A172 (cell line): ENCODE measurements at regions not wholly inside any gene's neighbourhood (a gene's known extent, or its start where the extent isn't known, plus 50 kb on each side); places are given as distances from the start of the nearest gene placed in this dataset.
"Not testable (repeated sequence)": the region's sequence is repeated elsewhere in the genome, so short reads cannot be mapped to it uniquely, and the experiment has no call there.

Source experiments
- DNase-seq: peaks from one replicate; pipeline ENCODE4 v3.0.0-alpha.2; 2015; ENCODE audit warnings: low spot score

GRCh38 chr3:104126463-104126862, 1240.2 kb upstream of the ALCAM start:
- DNase-seq: no peak

DNA sequence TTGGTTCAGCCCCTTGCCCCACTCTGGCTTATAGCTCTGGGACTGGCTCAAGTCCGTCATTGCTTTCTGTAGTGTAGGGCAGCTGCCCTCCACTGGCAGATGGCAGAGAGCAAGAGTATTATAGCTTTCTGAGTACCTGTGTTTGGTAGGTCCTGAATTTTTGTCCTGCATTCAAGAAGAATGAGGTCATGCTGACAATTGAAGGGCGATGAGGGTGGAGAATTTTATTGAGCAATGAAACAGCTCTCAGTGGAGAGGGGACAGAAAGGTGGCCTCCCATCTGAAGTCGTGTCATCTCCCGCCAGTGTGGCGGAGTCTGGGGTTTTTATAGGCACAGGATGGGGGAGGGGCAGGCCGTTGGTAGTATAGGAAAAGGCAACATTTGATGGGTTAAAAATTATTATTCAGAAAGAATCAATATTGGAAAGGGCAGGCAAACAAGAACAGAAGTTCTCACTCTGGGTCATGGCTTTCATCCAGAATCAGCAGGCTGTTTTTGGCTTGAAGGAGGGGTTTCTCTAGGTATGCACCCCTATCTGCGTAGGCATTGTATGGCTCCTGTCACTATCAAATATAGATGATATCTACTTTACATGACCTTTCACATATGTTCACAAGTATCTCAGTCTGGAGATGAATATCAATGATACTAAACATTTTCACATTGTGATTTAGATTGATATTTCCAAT, 1239.7 kb upstream of the ALCAM start:
- no peak for DNase-seq

- DNase-seq: no peak
Observed at GRCh38 chr3:104127830-104128229, 1238.9 kb upstream of the ALCAM start.

DNA sequence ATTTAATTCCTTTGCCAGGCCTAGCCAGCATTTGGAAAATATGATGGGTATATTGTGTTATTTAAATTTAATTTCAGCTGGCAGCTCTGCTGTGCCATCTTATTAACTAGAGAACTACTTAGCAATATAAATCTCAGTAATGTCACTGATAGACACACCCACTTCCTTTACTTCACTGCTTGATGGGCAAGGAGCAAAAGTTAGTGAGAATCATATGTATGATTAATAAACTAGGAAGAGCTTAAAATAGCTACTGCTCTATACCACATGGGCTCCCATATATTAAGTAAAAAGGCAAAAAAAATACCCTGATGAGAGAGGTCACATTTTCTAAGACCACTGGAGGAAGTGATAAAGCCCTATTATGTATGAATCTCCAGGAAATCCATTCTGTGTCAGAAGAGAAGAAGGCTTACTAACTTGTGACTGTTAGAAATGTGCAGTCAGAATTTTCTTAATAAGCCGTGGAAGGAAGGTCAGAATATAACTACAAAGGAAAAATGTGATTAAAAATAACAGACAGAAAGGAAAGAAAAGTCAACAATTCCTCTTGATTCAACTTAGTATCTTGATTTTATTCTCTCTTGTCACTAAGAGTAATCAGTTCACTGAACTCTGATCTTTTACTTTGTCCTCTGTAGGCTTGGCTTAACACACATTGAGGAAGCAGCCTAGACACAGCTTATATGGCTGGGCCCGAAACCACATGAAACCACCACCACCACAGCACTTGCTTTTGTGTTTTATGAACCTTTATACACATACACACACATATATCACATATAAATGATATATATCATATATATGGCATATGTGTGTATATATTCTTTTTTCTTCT, 1233.9 kb upstream of the ALCAM start:
- peak; percentile 58 for DNase-seq

- peak; percentile 5 for DNase-seq
Observed at GRCh38 chr3:104133630-104134029, 1233.1 kb upstream of the ALCAM start.

GRCh38 chr3:104137116-104137515, 1229.6 kb upstream of the ALCAM start:
- DNase-seq: no peak

DNA sequence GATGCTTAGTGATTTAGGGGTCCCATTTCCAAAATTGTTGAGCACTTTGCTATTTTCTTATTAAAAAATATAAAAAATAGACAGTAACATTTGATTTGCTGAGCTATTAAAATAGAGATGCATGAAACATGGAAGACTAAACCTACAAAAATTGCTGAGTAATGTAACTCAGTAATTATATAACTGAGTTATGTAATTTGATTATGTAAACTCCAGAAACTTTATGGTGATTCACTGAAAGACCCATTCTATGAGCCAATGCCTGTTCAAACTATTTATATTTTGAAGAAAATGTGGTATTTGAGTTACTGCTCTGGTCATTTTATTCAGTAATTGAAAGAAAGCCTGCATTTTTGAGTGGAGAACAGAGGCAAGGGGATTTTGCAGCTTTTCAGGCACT, 1221.5 kb upstream of the ALCAM start:
- DNase-seq: no peak

- DNase-seq: no peak
Observed at GRCh38 chr3:104149154-104149553, 1217.6 kb upstream of the ALCAM start.

GRCh38 chr3:104150724-104151123, 1216.0 kb upstream of the ALCAM start:
- no peak for DNase-seq

DNA sequence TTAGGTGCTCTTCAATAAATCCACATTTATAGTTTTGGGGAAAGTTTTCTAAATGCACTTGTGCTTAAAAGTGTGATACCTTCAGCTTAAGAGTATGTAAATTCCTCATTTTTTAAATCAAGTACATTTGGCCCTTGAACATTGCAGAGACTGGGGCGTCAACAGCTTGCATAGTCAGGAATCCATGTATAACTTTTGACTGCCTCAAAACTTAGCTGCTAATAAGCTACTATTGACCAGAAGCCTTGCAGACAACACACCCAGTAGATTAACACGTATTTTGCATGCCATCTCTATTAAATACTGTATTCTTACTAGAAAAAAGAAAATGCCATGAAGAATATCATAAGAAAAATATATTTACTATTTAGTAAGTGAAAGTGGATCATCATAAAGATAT, 1211.8 kb upstream of the ALCAM start:
- no peak for DNase-seq

GRCh38 chr3:104165866-104166265, 1200.8 kb upstream of the ALCAM start:
- DNase-seq: no peak

- no peak for DNase-seq
Observed at GRCh38 chr3:104168386-104168785, 1198.3 kb upstream of the ALCAM start.

DNA sequence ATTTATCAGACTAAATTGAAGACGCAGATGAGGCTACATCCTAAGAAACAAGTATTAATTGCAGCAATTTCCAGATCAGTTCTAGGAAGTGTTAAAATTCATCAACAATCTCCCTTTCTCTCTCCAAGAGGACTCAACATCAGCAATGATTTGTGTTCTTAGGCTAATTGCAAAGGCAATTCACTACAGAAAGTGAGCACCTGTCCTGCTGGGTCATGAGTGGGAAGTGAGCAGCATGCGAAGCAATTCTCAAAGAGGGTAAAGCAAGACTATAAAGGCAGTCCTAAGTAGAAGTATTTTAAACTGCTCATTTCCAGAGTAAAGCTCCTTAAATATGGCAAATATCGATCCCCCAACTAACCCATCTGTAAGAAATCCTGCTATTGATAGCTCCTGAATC, 1191.0 kb upstream of the ALCAM start:
- no peak for DNase-seq

- DNase-seq: no peak
Observed at GRCh38 chr3:104176706-104177105, 1190.0 kb upstream of the ALCAM start.

DNA sequence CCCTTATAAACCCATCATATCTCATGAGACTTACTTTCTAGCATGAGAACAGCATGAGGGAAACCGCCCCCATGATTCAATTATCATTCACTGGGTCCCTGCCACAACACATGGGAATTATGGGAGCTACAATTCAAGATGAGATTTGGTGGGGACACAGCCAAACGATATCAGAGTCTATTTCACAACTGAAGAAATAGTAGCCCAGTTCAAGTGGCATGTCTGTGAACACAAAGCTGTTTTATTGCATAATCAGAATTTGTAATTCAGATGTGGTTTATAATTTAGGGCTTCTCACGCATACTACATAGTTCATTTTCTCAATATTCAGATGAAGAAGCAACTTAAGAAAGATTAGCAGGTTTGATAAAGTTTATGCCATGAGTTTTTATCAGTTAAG, 1188.0 kb upstream of the ALCAM start:
- DNase-seq: no peak

- DNase-seq: no peak
Observed at GRCh38 chr3:104180906-104181305, 1185.8 kb upstream of the ALCAM start.

DNA sequence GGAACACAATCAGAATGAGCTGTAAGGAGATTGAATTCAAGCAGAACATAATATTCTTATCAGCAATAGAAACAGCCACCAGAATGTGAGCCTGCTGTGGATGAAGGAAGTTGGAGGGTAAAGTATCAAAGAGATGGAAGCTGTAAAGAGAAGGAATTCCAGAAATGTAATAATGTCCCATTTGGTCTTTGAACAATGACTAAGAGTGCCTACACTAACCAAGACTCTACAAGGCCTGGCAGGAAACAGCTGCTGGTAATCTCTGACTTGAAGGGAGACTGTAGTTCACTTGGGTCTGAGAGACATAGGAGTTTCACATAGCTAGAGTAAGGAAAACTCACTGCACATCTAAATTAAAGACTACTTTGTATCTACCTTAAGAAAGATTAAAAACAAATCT, 1176.0 kb upstream of the ALCAM start:
- DNase-seq: peak; percentile 5

- DNase-seq: peak; percentile 36
Observed at GRCh38 chr3:104198131-104198530, 1168.6 kb upstream of the ALCAM start.

DNA sequence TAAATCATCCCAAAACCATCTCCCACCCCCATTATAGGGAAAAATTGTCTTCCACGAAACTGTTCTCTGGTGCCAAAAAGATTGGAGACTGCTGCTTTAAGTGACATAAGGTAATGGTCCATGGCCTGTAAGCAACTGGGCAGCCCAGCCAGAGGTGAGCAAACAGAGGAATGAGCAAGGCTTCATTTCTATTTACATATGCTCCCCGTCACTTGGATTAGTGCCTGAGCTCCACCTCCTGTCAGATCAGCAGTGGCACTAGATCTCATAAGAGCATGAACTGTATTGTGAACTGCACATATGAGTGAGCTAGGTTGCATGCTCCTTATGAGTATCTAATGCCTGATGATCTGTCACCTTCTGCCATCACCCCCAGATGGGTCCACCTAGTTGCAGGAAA, 1159.8 kb upstream of the ALCAM start:
- no peak for DNase-seq

- DNase-seq: no peak
Observed at GRCh38 chr3:104214277-104214676, 1152.4 kb upstream of the ALCAM start.

DNA sequence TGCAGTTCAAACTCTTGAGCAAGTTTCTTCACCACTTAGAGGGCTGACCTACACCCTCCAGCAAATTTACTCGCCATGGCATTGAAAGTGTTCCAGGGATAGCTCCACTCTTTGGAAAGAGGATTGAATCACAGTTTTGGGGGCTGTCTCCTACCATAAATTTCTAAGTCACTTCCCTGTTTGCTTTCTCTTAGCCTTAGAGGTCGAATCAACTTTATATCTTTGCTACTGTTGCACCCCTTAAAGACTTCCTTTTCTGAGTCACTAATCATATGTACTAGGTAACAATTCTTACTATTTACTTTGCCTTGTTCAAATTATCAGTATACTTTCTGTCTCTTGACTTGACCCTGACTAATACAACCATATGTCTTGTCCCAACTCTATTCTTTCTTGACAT, 1151.8 kb upstream of the ALCAM start:
- no peak for DNase-seq

DNA sequence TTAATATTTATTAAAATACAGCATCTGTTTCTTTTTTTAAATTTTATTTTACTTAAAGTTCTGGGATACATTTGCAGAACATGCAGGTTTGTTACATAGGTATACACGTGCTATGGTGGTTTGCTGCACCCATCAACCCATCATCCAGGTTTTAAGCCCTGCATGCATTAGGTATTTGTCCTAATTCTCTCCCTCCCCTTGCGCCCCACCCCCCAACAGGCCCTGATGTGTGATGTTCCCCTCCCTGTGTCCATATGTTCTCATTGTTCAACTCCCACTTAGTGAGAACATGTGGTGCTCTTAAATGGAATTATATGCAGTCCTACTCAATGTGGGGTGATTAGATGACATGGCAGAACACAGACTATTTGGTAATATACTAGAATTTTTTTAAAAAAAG, 1147.7 kb upstream of the ALCAM start:
- DNase-seq: not testable (repeated sequence)

DNA sequence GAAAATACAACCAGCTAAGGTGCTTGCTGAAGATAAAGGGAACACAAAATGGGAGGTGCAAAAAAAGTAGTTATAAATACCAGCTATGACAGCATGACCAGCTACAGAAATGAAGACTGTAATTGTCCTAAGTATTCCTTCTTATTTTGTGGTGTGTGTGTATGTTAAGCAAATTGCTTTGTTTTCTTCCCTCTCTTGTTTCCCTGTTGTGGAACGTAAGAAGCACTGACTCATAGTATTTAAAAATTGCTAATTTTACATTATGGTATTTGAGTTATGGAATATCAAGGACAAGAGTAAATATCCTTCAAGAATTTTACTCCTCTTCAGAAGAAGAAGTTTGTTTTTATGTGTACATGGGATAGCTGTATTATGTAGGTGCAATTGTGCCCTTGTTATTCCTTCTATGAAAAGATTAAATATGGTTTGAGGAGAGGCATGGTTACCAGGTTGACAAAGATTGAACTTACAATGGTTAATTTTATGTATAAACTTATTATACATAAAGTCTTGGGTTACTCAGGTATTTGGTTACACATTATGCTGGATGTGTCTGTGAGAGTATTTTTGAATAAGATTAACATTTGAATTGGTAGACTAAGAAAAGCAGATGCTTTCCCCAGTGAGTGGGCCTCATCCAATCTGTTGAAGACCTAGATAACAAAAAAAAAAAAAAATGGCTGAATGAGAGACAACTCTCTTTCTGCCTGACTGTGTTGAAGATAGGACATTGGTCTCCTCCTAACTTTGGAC, 1132.1 kb upstream of the ALCAM start:
- DNase-seq: no peak
